ENCODE measurements at regions not wholly inside any gene's neighbourhood (a gene's known extent, or its start where the extent isn't known, plus 50 kb on each side); places are given as distances from the start of the nearest gene placed in this dataset.
A peak's percentile ranks its signal among the peaks of the same experiment; 100 is the strongest.
"Not testable (repeated sequence)": the region's sequence is repeated elsewhere in the genome, so short reads cannot be mapped to it uniquely, and the experiment has no call there.

DNA sequence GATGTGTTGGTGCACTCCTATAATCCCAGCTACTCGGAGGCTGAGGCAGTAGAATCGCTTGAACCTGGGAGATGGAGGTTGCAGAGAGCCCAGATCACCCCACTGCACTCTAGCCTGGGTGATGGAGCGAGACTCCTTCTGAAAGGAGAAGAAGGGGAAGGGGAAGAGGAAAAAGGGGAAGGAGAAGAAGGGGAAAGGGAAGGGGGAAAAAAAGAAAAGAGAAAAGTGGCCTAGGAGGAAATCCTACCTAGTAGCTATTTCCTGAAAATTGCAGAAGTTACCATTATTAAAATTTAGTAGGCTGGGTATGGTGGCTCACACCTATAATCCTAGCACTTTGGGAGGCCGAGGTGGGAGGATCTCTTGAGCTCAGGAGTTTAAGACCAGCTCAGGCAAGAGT lies 67.4 kb downstream of the ARRDC3 start:
- DNase-seq: no peak

DNA sequence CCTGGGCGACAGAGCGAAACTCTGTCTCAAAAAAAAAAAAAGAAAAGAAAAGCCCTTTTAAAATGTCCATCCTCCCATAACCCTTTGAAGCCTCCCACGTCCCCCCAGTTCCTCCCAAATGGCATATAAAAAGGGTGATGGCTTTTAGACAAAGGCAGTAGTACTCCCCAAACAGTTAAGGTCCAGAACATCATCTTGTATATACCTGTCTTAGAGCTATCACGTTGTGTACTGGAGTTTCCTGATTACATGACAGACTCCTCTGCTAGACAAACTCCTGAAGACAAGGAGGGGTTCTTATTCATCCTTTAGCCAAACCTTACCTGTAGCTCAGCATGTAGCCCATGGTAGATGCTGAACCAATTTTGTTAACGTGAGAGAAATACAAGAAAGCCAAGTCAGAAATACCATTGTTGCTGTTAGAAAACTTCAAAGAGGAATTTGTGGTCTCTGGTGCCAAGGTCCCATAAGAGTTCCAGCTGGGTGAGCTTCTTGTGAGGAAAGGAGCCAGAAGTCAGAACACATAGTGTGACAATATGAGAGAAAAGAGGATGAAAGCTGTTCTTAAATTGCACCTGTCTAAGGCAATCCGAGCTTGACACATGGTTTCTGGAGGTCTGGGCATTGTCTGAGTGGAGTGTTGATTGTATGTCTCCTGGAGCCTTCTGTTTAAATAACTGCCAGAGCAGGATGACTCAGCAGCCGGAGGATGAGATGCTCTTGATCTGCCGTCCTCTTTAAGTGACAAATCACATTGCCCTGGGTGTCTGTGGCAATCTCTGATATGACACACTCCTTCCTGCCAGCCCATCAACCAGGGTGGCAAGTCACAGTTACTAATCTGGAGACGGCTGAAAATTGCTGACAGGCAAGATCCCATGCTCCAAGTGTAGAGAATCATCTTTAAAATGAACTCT lies 69.1 kb downstream of the ARRDC3 start:
- DNase-seq: peak; percentile 75

DNA sequence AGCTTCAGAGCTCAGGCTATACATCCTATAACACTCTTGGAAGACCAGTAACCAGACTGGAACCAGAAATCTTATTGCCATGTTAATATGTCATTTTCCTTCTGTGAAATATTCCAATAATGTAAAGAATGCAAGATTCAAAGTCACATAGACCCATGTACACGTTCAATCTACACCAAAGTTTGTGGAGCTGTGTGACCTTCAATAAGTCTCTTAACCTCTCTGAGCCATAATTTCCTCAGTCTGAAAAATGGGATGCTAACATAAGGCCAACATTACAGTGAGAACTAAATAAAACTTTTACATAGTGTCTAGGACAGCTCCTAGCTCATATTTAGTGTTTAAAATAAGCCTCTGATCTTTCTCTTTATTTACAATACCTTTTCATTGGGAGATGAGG lies 70.4 kb downstream of the ARRDC3 start:
- no peak for DNase-seq

DNA sequence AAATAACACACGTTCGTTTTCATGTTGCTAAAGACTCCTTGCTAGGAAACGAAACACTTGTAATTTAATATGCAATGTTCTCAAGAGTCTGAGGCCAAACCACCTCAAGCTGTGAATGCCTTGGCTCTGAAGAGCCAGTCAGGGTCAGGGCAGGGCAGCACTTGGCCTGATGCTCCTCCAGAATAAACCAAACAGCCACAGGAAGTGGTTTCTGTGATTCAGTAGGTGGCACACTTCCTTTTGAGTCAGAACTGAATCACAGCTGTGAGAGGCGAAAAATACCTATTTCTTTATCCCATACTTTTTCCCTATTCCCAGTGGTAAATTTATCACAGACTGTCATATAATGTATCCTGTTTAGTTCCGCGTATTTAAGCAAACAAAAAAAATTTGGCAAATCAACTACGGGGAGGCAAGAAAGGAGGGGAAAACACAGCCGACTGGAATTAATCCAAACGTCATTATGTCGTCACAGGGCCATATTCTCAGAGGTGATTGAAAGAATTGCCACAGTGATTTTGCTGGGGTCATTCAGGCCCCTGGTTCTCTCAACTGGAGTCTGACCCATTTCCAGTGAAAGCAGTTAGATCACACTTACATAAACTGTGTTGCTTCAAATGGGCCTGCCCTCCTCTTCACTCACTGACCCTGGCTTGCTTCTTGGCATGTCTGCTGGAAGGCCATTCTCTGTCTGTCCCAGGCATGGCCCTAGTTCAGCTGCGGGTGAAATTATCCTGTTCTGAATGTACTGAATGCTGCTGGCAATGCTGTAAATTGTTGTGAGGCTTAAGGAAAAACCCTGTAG lies 71.2 kb downstream of the ARRDC3 start:
- peak; percentile 53 for DNase-seq

DNA sequence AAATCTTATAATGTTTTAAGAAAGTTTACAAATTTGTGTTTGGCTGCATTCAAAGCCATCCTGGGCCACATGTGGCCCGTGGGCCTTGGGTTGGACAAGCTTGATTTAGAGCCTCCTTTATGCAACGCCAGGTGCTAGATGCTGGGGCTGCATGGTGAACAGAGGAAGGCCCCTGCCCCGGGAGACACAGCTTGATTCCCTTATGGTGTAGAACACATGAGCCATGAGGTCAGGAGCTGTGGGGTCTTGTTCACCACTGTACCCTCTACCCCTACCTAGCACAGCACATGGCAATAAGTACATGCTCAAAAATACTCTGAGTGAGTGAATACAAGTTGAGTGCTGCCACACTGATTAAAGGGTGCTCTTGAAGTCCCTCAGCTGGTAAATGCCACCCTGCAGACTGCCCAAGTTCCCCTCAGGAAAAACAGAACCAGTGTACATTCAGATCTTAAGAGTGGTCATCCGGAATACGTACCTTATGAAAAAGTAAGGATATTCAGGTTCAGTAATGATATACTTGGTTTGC lies 71.9 kb downstream of the ARRDC3 start:
- DNase-seq: no peak

DNA sequence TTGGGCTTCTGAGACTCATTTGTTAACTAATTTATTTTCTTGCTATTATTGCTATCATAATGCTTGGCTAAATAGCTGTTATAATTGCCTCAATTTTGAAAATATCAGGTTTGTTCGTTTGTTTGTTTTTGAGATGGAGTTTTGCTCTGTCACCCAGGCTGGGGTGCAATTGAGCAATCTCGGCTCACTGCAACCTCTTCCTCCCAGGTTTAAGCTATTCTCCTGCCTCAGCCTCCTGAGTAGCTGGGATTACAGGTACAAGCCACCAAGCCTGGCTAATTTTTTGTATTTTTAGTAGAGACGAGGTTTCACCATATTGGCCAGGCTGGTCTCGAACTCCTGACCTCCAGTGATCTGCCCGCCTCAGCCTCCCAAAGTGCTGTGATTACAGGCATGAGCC lies 75.0 kb downstream of the ARRDC3 start:
- DNase-seq: not testable (repeated sequence)

DNA sequence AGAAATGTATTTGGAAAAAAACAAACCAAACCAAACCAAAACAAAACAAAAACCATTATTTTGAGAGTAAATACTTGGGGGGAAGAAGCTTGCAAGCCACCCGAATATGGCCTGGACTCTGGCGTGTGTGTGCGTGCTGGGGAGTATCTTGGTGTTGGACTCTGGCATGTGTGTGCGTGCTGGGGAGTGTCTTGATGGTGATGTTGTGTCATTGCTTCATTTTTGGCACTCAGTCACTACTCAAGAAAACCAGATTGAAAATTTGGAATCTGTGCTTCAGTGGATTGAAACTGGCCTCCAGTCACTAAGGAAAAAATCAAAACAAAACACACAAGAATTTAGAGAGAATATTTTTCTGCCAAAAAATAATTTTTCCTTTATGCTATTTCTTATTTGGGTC lies 76.1 kb downstream of the ARRDC3 start:
- no peak for DNase-seq

DNA sequence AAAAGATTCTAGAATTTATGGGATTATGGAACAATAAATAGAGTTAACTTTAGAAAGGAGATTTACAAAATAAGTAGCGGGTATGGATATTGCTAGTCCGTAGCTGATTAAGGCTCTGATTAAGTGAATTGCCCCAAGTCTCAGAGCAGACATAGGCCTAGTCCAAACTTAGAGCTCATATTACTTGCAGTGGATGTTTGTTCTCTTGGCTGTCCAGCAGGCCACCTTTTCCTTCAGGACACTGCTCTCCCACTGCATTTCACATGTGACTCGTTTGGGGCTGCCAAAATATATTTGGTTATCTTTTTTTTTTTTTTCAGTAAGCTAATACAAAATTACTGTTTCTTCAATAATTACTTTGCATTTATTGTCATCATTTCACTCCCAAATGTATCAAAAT lies 76.6 kb downstream of the ARRDC3 start:
- DNase-seq: no peak

DNA sequence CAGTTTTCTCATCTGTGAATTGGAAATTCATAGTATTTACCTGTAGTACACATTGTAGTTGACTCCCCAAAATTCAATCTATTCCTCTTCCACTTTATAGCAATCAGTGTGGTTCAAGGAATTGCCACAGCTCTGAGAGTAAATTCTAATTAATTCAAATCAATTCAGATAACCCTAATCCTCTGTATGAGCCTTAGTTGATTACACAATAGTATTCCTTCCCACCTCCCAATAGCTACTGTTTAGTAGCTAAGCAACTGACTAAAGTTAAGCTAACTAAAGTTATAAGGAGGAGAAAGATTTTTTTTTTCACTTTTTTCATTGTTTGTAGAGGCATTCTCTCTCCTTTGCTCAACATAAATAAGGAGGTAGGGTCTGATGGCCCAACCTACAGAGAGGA lies 77.5 kb downstream of the ARRDC3 start:
- no peak for DNase-seq

DNA sequence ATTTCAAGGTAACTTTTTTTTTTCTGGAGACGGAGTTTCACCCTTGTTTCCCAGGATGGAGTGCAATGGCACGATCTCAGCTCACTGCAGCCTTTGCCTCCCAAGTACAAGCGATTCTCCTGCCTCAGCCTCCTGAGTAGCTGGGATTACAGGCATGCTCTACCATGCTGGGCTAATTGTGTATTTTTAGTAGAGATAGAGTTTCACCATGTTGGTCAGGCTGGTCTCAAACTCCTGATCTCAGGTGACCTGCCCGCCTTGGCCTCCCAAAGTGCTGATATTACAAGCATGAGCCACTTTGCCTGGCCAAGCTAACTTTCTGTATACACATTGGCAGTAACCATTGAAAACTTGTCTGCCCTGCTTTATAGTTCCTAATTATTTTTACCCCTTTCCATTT lies 79.1 kb downstream of the ARRDC3 start:
- not testable (repeated sequence) for DNase-seq

DNA sequence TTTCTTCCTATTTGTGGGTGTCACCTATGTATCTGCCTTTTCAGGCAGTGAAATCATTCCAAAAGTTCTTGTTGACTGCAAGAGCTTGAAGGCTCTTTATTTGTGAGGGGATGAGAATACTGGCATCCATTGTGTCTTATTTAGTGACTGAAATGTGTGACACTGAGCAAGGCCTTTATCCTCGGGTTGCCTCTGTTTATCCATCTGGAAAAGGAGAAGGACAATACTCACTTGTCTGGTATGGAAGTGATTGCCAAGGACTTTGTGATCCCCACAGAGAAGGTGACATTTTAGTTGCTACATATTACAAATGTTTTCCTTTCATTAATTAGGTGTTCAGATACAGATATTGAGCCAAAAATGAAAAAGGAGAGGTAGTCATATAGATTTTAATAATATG lies 80.2 kb downstream of the ARRDC3 start:
- no peak for DNase-seq

DNA sequence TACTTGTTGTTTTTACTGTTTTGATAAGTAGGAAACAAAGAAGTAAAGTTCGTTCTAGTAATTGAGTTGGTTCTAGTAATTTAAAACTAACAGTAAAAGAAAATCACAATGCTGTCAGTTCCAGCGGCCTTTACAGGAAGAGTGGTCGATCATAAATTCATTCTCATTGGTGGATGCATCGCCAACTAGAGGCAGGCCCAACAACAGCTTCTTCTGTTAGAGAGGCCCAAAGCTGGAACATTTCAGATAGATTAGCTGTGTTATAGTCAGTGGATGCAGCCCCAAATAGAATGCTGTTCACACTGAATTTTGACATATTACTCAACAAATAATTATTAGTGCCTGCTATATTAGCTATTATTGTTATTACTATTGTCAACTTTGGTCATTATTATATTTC lies 80.8 kb downstream of the ARRDC3 start:
- no peak for DNase-seq

DNA sequence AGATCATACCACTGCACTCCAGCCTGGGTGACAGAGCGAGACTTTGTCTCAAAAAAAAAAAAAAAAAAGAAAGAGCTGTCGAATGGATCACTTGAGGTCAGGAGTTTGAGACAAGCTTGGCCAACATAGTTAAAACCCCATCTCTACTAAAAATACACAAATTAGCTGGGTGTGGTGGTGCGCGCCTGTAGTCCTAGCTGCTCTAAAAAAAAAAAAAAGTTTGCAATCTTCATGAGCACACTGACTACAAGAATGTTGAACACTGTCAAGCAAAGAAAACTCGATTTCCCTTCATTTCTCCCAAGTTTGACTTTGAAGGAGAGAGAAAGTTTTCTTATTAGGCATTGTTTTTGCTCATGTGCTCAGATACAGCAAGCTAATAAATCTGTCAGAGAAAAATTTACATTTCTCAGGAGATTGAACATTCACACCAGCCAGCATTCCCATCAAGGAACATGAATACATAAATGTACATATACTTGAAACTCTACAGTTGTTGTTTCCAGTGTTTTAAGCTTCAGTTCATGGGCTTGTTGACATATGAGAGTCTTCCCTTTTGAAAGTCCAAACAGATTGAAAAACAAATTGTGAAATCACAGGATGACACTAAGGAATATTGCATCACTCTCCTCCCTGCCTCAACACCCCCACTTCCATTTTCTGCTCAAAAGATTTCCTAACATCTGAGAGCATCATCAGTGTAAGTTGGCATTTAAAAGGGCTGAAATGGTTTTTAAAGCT lies 81.8 kb downstream of the ARRDC3 start:
- no peak for DNase-seq

DNA sequence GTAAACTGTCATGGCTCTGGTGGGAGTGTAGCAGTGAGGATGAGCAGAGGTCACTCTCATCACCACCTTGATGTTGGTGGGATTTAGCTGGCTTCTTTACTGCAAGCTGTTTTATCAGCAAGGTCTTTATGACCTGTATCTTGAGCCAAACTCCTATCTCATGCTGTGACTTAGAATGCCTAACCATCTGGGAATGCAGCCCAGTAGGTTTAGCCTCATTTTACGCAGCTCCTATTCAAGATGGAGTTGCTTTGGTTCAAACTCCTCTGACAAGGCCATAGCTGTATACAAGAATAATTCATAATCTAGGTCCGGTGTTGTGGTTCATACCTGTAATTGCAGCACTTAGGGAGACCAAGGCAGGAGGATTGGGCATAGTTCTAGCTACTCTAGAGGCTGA lies 85.1 kb downstream of the ARRDC3 start:
- no peak for DNase-seq

DNA sequence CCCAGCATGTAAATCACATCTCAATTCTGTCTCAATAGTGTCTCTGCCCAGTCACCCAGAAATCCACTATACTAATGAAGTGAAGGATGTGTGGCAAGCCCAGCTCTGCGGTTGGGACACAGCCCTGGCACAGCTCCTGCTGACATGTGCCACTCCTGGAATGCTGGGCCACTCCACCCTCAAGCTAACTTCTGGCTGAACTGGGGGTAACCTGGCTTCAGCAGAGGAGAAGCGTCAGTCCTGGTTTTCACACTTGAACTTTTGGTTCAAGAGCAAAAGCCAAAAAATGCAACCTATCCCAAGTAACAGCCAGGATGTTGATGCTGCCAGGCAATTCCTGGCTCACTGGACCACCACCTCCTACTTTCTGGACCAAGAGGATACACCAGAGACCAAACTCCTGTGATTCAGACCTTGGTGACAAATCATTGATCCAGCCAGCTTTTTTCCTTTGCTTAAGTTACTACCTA lies 86.4 kb downstream of the ARRDC3 start:
- no peak for DNase-seq

DNA sequence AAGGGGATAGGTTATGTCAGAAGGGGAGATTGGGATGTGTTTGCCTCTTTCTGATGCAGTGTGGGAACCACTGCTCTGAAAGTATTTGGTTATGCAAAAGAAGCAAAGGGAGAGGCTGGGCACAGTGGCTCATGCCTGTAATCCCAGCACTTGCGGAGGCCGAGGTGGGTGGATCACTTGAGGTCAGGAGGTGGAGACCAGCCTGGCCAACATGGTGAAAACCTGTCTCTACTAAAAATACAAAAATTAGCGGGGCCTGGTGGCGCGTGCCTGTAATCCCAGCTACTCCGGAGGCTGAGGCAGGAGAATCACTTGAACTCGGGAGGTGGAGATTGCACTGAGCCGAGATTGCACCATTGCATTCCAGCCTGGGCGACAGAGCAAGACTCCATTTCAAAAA lies 87.0 kb downstream of the ARRDC3 start:
- DNase-seq: not testable (repeated sequence)

DNA sequence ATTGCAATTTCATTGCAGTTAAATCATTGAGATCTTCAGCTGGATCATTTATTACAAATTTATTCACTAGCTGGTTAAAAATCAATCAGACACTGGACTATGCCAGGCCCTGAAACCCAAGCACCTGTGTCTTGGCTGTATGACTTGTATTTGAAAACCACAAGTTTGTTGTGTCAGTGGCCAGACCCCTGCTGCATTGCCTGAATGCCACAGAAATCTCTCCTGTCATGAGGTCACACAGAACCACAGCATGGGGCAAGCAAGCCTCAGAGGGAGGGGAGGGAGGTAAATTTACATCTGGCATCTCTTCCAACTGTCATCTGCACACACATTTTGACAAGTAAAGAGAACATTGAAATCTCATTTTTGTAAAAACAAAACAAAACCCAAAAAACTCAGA lies 90.0 kb downstream of the ARRDC3 start:
- DNase-seq: no peak

DNA sequence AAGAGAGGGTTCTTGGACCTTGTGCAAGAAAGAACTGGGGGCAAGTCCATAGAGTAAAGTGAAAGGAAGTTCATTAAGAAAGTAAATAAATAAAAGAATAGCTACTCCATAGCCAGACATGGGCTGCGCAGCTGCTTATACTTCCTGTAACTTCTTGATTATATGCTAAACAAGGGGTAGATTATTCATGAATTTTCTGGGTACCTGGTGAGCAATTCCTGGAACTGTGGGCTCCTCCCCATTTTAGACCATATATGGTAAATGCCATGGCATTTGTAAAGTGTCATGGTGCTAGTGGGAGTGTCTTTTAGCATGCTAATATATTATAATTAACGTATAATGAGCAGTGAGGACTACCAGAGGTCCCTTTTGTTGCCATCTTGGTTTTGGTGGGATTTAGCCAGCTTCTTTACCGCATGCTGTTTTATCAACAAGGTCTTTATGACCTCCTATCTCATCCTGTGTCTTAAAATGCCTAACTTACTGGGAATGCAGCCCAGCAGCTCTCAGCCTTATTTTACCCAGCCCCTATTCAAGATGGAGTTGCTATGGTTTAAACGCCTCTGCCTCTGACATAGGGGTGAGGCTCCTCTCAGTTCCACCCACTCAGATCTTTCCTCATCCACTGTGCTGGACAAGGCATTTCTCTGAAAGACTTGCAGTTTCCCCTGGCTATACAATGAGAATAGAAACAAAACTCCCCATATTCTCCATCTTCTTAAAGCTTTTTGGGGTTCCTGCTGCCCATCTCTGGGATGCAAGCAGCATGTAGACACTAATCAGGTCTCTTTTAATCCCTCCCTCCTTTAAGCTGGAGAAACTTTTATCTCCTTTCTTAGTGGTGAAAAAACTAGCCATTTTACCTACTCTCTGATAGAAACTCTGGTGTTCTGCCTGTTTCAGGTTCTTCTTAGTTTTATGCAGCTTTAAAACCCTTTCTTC lies 91.2 kb downstream of the ARRDC3 start:
- no peak for DNase-seq

DNA sequence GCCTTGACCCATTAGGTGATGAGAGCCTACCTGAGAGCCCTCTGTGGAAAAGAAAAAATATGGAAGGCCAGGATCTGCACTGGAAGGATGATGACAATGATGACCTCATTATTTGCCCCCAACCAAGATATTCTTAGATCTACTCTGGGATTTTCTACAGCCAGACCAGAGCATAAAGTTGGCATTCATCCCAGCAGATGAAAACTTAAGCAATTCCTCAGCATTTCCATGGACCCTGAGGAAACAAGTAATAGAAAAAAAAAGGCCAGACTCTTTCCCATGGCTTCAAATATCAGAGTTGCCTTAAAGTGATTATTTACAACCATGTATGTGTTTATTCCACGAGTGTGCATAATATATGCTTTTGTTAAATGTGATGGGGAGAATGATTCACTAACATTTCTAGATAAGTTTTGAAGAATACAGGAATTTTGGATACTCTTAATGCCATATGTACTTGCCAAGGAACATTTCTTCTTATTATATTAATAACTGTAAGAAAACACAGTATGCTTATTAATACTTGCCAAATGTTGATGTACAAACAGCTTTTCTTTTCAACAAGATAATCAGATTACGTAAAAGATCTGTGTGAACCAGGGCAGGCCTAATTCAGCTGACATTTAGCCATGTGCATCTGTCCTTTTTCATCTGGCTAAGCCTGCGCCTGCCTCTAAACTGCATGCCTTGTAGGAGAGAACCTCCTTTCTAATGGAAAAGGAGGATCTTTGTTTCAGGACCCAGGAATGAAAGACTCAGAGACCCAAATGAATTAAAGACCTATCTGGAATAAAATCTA lies 94.8 kb downstream of the ARRDC3 start:
- DNase-seq: no peak

DNA sequence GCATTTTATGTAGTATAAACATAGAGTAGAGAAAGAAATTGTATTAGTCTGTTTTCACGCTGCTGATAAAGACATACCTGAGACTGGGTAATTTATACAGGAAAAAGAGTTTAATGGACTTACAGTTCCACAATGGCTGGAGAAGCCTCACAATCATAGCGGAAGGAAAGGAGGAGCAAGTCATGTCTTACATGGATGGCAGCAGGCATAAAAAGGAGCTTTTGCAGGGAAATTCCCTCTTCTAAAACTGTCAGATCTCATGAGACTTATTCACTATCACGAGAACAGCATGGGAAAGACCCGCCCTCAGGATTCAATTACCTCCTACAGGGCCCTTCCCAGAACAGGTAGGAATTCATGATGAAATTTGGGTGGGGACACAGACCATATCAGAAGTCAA lies 98.1 kb downstream of the ARRDC3 start:
- DNase-seq: not testable (repeated sequence)

DNA sequence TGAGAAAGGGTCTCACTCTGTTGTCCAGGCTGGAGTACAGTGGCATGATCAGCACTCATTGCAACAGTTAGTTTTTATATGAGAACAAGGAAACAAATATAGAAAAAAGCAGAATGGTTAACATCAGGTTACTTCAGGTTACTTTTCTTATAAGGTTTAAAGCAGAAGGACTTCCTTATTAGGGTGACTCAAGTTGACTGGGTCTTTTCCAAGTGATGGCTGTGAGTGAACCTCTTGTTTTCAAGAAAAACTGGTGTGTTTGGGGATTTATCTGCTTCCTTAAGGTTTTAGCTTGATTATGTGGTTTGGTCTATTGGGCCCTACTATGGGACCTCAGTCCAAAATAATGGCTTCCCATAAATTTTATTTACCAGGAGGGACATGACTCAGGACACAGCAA lies 99.2 kb downstream of the ARRDC3 start:
- peak; percentile 10 for DNase-seq
